ENCODE measurements at regions not wholly inside any gene's neighbourhood (a gene's known extent, or its start where the extent isn't known, plus 50 kb on each side); places are given as distances from the start of the nearest gene placed in this dataset.

DNA sequence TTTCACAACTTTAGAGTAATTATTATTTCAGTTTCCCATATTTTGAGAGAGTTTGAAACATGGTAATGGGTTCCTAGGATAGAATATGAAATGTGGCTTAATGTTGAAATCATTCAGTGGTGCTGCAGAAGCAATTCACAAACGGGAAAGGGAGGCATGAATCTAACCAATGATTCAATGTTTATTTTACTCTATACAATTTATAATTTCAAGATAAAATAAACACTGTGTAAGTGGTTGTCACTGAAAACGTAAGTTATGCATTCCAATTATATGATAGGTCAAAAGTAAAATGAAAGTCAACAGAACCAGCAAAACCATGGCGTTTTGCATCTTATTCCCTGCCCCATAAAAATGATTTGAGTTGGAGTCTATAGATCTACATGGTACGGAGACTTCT lies 1207.1 kb upstream of the CDH18 start:
- no peaks in the 10 kb centered on the region for H3K9me3 Mint-ChIP-seq

DNA sequence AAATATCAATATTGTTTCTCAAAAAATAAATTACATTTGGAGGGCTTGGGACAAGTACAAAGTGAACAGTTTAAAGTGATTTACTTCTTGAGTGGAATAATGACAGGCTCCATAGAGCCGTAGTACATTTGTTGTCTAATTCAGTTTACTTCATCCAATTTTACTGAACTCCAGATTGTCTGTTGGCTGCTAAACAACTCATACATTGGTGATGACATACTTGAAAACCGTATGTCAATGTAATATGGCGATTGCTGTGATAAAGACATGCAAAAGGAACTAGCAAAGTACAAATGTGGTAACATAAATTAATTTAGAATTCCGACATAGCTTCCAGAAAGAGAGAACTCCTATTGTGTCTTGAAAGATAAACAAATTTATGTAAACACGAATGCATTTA lies 1197.5 kb upstream of the CDH18 start:
- TF ChIP-seq EZH2 (IDR thresholded peaks at IDR 0.05) = no peak
- TF ChIP-seq, protein P1, sequence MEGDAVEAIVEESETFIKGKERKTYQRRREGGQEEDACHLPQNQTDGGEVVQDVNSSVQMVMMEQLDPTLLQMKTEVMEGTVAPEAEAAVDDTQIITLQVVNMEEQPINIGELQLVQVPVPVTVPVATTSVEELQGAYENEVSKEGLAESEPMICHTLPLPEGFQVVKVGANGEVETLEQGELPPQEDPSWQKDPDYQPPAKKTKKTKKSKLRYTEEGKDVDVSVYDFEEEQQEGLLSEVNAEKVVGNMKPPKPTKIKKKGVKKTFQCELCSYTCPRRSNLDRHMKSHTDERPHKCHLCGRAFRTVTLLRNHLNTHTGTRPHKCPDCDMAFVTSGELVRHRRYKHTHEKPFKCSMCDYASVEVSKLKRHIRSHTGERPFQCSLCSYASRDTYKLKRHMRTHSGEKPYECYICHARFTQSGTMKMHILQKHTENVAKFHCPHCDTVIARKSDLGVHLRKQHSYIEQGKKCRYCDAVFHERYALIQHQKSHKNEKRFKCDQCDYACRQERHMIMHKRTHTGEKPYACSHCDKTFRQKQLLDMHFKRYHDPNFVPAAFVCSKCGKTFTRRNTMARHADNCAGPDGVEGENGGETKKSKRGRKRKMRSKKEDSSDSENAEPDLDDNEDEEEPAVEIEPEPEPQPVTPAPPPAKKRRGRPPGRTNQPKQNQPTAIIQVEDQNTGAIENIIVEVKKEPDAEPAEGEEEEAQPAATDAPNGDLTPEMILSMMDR (IDR thresholded peaks at IDR 0.05) = no peak
- TF ChIP-seq EZH2phosphoT487 (IDR thresholded peaks at IDR 0.05) = no peak
- no peaks in the 10 kb centered on the region for H3K36me3 Mint-ChIP-seq
- Histone ChIP-seq H3K4me3 (no peak overlapping the region), H3K27me3 (no peaks in the 10 kb centered on the region), H3K9me3 (ENCODE audit: low read depth) (no peaks in the 10 kb centered on the region), H2AFZ (replicated peaks) (no peak overlapping the region), H4K20me1 (ENCODE audit: low read depth) (no peaks in the 10 kb centered on the region), H3K4me1 (no peaks in the 10 kb centered on the region), H3F3A (ENCODE audit: low read depth) (no peaks in the 10 kb centered on the region), H3K36me3 (no peaks in the 10 kb centered on the region), H3K27ac (no peak overlapping the region), H3K9ac (no peak overlapping the region), H3K79me2 (ENCODE audit: low read depth) (no peaks in the 10 kb centered on the region), H3K4me2 (no peak overlapping the region)
- no peak for DNase-seq (ENCODE audit: low spot score)
- H3K4me1 Mint-ChIP-seq = peaks cover 2% of the 10 kb centered on the region
- no peak overlapping the region for H3K4me3 Mint-ChIP-seq
- no peak overlapping the region for H3K27ac Mint-ChIP-seq
- H3K9me3 Mint-ChIP-seq = no peaks in the 10 kb centered on the region
- H3K27me3 Mint-ChIP-seq (ENCODE audit: insufficient read depth, low read depth) = no peaks in the 10 kb centered on the region

More for the DNA sequence above, 1207.1 kb upstream of the CDH18 start:
- no peak overlapping the region for H3K27ac Mint-ChIP-seq
- no peak overlapping the region for H3K4me3 Mint-ChIP-seq
- Histone ChIP-seq H4K20me1 (ENCODE audit: low read depth) (no peaks in the 10 kb centered on the region), H3K27ac (no peak overlapping the region), H3K4me1 (no peaks in the 10 kb centered on the region), H3K9me3 (ENCODE audit: low read depth) (no peaks in the 10 kb centered on the region), H3K4me2 (no peak overlapping the region), H3K79me2 (ENCODE audit: low read depth) (no peaks in the 10 kb centered on the region), H3F3A (ENCODE audit: low read depth) (no peaks in the 10 kb centered on the region), H3K27me3 (no peaks in the 10 kb centered on the region), H3K36me3 (no peaks in the 10 kb centered on the region), H3K4me3 (no peak overlapping the region), H3K9ac (no peak overlapping the region), H2AFZ (replicated peaks) (no peak overlapping the region)
- DNase-seq (ENCODE audit: low spot score) = no peak
- H3K36me3 Mint-ChIP-seq = no peaks in the 10 kb centered on the region
- H3K27me3 Mint-ChIP-seq (ENCODE audit: insufficient read depth, low read depth) = no peaks in the 10 kb centered on the region
- H3K4me1 Mint-ChIP-seq = no peaks in the 10 kb centered on the region
- TF ChIP-seq EZH2phosphoT487 (IDR thresholded peaks at IDR 0.05) = no peak
- TF ChIP-seq EZH2 (IDR thresholded peaks at IDR 0.05) = no peak
- TF ChIP-seq, protein P1 (IDR thresholded peaks at IDR 0.05) = no peak

DNA sequence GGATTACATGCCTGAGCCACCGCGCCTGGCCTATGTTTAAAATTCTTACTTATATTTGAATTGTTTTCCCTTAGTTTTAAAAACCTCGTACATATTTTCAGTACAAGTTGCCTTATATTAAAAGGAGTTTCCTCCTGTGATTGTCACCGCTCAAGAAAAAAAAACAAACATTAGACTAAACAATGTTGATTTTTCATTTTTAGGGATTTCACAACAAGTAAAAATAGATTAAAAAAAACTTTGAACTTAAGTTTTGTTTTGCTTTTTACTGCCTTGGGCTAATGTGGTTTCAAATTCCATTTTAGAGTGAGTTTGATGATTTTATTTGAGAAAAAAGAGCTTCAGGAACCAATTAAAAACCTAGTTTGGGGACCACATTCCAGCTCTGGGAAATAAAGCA lies 1196.6 kb upstream of the CDH18 start:
- Mint-ChIP-seq H3K4me1 (peaks cover 2% of the 10 kb centered on the region), H3K9me3 (no peaks in the 10 kb centered on the region), H3K36me3 (no peaks in the 10 kb centered on the region), H3K27me3 (ENCODE audit: insufficient read depth, low read depth) (no peaks in the 10 kb centered on the region), H3K27ac (no peak overlapping the region), H3K4me3 (no peak overlapping the region)
- no peak for DNase-seq (ENCODE audit: low spot score)
- Histone ChIP-seq H3K36me3 (no peaks in the 10 kb centered on the region), H3F3A (ENCODE audit: low read depth) (no peaks in the 10 kb centered on the region), H3K4me3 (no peak overlapping the region), H3K27ac (no peak overlapping the region), H3K4me1 (no peaks in the 10 kb centered on the region), H3K79me2 (ENCODE audit: low read depth) (no peaks in the 10 kb centered on the region), H4K20me1 (ENCODE audit: low read depth) (no peaks in the 10 kb centered on the region), H3K4me2 (no peak overlapping the region), H2AFZ (replicated peaks) (no peak overlapping the region), H3K9ac (no peak overlapping the region), H3K27me3 (no peaks in the 10 kb centered on the region), H3K9me3 (ENCODE audit: low read depth) (no peaks in the 10 kb centered on the region)
- no peak for TF ChIP-seq EZH2 (IDR thresholded peaks at IDR 0.05)
- no peak for TF ChIP-seq EZH2phosphoT487 (IDR thresholded peaks at IDR 0.05)
- TF ChIP-seq, protein P1 (IDR thresholded peaks at IDR 0.05) = no peak

Data from neural progenitor cell (in vitro differentiated cells).